ENCODE measurements at regions not wholly inside any gene's neighbourhood (a gene's known extent, or its start where the extent isn't known, plus 50 kb on each side); places are given as distances from the start of the nearest gene placed in this dataset.

DNA sequence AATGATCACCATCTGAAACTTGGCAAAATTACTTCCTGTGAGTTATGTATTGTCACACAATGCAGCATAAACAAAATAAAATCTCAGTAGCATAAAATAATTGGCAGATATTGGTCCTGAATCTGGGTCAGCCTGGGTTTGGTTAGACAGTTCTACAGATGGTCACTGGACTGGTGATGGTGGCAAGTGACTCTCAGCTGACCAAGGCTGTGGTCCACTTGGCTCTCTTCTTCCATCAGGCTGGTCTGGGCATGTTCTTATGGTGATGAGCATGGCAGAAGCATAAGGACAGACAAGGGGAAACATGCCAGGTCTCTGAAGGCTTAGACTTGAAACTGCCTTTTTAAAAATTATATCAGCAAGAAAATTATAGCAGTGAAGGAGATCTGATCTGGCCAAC is 1205.0 kb upstream of the EPHA6 start:
- TF ChIP-seq, protein P1, sequence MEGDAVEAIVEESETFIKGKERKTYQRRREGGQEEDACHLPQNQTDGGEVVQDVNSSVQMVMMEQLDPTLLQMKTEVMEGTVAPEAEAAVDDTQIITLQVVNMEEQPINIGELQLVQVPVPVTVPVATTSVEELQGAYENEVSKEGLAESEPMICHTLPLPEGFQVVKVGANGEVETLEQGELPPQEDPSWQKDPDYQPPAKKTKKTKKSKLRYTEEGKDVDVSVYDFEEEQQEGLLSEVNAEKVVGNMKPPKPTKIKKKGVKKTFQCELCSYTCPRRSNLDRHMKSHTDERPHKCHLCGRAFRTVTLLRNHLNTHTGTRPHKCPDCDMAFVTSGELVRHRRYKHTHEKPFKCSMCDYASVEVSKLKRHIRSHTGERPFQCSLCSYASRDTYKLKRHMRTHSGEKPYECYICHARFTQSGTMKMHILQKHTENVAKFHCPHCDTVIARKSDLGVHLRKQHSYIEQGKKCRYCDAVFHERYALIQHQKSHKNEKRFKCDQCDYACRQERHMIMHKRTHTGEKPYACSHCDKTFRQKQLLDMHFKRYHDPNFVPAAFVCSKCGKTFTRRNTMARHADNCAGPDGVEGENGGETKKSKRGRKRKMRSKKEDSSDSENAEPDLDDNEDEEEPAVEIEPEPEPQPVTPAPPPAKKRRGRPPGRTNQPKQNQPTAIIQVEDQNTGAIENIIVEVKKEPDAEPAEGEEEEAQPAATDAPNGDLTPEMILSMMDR (IDR thresholded peaks at IDR 0.05), result no peak
- TF ChIP-seq POLR2A (IDR thresholded peaks at IDR 0.05), result no peak

All from body of pancreas (tissue), 4 donors.